Thymus (tissue), 11 donors: ENCODE measurements at regions not wholly inside any gene's neighbourhood (a gene's known extent, or its start where the extent isn't known, plus 50 kb on each side); places are given as distances from the start of the nearest gene placed in this dataset.
"Not testable (repeated sequence)": the region's sequence is repeated elsewhere in the genome, so short reads cannot be mapped to it uniquely, and the experiment has no call there.

Experiments used
- DNase-seq, 9 donors: peaks; one replicate each; pipeline ENCODE4 v3.0.0-alpha.2; 2013; ENCODE audit warnings: low spot score in 9 of 9, low read depth in 6 of 9, missing footprints in 1 of 9
- H3K27ac ChIP-seq, 2 donors: one replicate each; pipeline ENCODE4 v1.5.1; 2013; ENCODE audit warnings: control low read depth in 1 of 2, low read depth in 1 of 2, low read length in 1 of 2, mild to moderate bottlenecking in 1 of 2, moderate library complexity in 1 of 2
- H3K27me3 ChIP-seq, 2 donors: one replicate each; pipeline ENCODE4 v1.5.1; 2013; ENCODE audit warnings: low read length in 1 of 2; ENCODE audit not compliant: control insufficient read depth in 2 of 2, insufficient read depth in 1 of 2
- H3K36me3 ChIP-seq, 2 donors: one replicate each; pipeline ENCODE4 v1.5.1; 2013; ENCODE audit warnings: low read length in 1 of 2, mild to moderate bottlenecking in 1 of 2, moderate library complexity in 1 of 2; ENCODE audit not compliant: control insufficient read depth in 2 of 2, insufficient read depth in 2 of 2
- H3K4me1 ChIP-seq, 2 donors: one replicate each; pipeline ENCODE4 v1.5.1; 2013; ENCODE audit warnings: low read length in 2 of 2; ENCODE audit not compliant: control insufficient read depth in 2 of 2, insufficient read depth in 2 of 2
- H3K4me3 ChIP-seq, 2 donors: one replicate each; pipeline ENCODE4 v1.5.1; 2013; ENCODE audit warnings: low read length in 2 of 2, control low read depth in 1 of 2, mild to moderate bottlenecking in 1 of 2
- H3K9me3 ChIP-seq, 2 donors: one replicate each; pipeline ENCODE4 v1.5.1; 2013; ENCODE audit warnings: low read length in 1 of 2, mild to moderate bottlenecking in 1 of 2; ENCODE audit not compliant: control insufficient read depth in 2 of 2, insufficient read depth in 1 of 2
- WGBS: extraction: QIAGEN DNeasy Blood & Tissue Kit; methylation state at CpG from one replicate; pipeline ENCODE4 v1.1.7; 2013; 5-methylcytosine and 5-hydroxymethylcytosine counted together
- donor health status: healthy.

DNA sequence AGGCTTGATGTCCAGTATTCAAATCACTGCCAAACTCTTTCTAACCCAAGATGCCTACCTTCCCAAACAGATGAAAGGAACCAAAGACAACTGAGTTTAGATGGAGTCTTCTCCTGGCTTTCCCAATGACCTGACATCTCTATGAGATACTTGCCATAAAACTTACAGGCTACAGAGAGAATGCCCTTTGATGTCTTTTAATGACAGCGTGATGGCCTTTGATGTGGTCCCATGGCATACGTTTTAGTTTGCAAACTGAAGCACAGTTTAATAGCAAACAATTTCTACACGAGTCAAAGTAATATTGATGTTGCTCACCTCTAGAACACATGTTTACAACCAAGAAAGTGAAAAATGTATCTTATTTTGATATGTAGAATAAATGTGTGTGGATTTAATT is 73.2 kb downstream of the ZIC4 start:
- no peaks in the 10 kb centered on the region for H3K36me3 ChIP-seq
- no peak overlapping the region for H3K27ac ChIP-seq
- no peaks in the 10 kb centered on the region for H3K9me3 ChIP-seq
- no peak for DNase-seq
- H3K4me1 ChIP-seq, result no peaks in the 10 kb centered on the region
- WGBS, result 49% methylated on average over 3 of the region's 3 CpGs
- no peak overlapping the region for H3K4me3 ChIP-seq
- no peaks in the 10 kb centered on the region for H3K27me3 ChIP-seq

DNA sequence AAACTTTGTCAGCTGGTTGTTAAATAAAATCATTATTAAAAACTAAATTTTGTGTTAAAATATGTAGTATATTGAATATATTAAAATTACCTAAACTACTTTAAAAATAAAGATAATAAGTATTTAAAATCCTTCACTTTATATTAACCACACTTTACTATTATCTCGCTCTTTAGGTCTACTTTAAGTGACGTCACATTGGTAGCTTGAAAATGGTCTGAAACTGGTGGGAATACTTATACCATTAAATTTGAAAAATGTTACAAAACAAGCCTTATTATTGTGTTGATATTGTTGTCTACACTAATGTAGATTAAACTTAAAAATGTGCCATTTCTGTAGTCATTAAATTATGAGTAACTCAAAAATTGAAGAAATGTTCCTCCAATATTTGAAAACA is 77.6 kb downstream of the ZIC4 start:
- no peak overlapping the region for H3K4me3 ChIP-seq
- H3K4me1 ChIP-seq, result no peaks in the 10 kb centered on the region
- 95% methylated on average over 2 of the region's 2 CpGs for WGBS
- no peaks in the 10 kb centered on the region for H3K9me3 ChIP-seq
- no peaks in the 10 kb centered on the region for H3K27me3 ChIP-seq
- no peaks in the 10 kb centered on the region for H3K36me3 ChIP-seq
- no peak overlapping the region for H3K27ac ChIP-seq
- no peak for DNase-seq

DNA sequence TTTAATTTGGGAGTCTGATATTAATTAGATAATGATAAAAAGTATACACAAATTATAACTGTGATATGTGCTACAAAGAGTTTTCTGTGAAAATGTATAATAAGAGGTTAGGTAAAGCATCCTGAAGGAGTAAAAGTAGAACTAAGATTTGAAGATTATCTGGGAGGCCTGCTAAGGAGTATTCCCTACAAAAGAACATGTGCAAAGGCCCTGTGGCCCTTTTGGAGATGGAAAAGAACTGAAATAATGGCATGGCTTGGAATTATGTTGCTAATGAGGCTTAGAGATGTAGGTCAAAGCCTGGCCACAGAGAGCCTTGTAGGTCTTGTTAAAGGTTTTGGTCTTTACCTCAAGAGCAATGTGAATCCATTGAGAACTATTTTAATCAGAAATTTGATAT is 82.0 kb downstream of the ZIC4 start:
- no peaks in the 10 kb centered on the region for H3K27me3 ChIP-seq

DNA sequence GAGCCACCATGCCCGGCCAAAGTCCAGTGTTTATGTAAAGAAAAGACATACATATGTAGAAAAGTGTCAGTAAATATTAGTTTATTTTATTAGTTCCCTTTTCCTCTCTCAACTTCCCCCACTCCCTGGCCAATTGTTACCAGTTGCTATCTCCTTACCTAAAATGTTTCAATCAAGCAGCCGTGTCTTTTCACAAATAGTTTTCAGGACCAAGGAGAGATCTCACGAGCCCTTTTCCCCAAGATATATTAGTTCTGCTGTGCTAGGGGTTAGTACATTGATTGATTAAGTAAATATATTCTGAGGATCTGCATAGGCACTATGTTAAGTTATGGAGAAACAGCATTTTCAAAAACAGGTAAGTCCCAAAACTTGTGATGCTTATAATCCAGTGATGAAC is 87.4 kb downstream of the ZIC4 start:
- Histone ChIP-seq H3K9me3 (peaks cover 0 to 3% of the 10 kb centered on the region in 2 donors), H3K4me1 (no peaks in the 10 kb centered on the region), H3K27ac (no peak overlapping the region), H3K36me3 (no peaks in the 10 kb centered on the region), H3K27me3 (no peaks in the 10 kb centered on the region), H3K4me3 (no peak overlapping the region)
- DNase-seq, result no peak
- 69% methylated on average over 3 of the region's 3 CpGs for WGBS

More for the DNA sequence above, 82.0 kb downstream of the ZIC4 start:
- H3K36me3 ChIP-seq, result no peaks in the 10 kb centered on the region
- H3K4me1 ChIP-seq, result no peaks in the 10 kb centered on the region
- DNase-seq, result no peak
- H3K4me3 ChIP-seq, result no peak overlapping the region
- no peaks in the 10 kb centered on the region for H3K9me3 ChIP-seq
- H3K27ac ChIP-seq, result no peak overlapping the region

DNA sequence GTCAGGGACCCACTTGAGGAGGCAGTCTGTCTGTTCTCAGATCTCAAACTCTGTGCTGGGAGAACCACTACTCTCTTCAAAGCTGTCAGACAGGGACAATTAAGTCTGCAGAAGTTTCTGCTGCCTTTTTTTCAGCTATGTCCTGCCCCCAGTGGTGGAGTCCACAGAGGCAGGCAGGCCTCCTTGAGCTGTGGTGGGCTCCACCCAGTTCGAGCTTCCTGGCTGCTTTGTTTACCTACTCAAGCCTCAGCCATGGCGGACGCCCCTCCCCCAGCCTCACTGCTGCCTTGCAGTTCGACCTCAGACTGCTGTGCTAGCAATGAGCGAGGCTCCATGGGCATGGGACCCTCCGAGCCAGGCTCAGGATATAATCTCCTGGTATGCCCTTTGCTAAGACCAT is 89.3 kb downstream of the ZIC4 start:
- H3K9me3 ChIP-seq, H3K4me3 ChIP-seq, H3K4me1 ChIP-seq, H3K27me3 ChIP-seq, H3K36me3 ChIP-seq, DNase-seq, H3K27ac ChIP-seq: not testable (repeated sequence)
- 84% methylated on average over 6 of the region's 6 CpGs for WGBS

DNA sequence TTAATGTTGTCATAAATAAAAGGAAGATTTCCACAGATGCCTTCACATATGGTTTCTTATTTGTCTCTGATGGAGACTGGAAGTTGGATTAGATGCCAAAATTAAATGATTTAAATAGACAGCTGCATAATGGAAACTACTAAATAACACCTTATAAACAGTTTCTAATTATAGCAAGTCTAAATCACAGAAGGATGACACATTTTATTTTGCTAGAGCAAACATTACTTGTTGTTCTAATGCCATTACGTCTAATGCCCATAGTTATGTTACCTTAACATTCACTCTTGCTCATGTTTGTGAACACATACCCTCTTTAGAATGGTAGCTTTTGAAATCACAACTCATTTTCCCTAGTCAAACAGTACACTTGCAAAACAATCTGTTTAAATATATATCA is 92.8 kb downstream of the ZIC4 start:
- H3K4me3 ChIP-seq, result no peak overlapping the region
- H3K4me1 ChIP-seq, result no peaks in the 10 kb centered on the region
- 87% methylated on average over 1 of the region's 1 CpG for WGBS
- peaks cover 0 to 3% of the 10 kb centered on the region in 2 donors for H3K9me3 ChIP-seq
- no peaks in the 10 kb centered on the region for H3K36me3 ChIP-seq
- no peak for DNase-seq
- no peaks in the 10 kb centered on the region for H3K27me3 ChIP-seq
- no peak overlapping the region for H3K27ac ChIP-seq

DNA sequence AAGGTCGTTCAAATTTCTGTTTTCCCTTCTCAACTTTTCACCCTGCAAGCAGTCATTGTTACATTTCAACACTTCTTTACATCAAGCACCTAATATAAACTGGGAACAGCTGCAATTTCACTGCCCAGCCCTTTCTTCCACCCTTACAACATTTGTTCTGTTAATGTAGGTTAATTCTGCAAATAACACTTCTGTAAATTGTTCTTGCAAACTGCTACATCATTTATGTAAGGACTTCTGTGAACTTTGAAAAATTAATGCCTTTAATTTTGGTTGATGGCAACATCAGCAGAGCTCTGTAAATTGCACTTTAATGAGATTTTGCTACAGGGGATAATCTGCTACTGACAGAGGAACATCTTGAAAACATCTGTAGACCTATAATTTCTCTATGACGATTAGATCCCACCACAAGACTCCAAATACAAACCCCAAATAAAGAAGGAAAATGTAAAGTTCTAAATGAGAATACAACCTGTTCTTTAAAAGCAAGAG is 93.5 kb downstream of the ZIC4 start:
- no peak overlapping the region for H3K27ac ChIP-seq
- H3K4me1 ChIP-seq, result no peaks in the 10 kb centered on the region
- no peaks in the 10 kb centered on the region for H3K36me3 ChIP-seq
- no peak overlapping the region for H3K4me3 ChIP-seq
- DNase-seq, result no peak
- no peaks in the 10 kb centered on the region for H3K27me3 ChIP-seq
- 45% methylated on average over 2 of the region's 2 CpGs for WGBS
- no peaks in the 10 kb centered on the region for H3K9me3 ChIP-seq

DNA sequence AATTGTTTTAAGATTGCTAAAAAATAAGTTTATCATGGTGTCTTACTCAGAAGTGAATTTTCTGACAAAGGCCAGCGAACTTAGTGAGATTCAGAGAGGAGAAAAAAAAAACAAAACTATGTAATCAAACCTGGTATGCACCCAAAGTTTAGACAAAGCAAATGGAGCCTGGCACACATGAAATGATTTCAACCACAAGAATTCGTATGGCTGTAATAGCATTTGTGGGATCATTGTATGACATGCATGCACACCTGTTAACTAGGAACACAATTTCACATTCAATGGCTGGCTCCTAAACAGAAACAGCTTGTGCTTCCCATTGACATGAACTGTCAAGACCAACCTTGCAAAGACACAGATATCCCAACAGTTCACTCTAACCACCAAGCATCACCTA is 94.6 kb downstream of the ZIC4 start:
- no peaks in the 10 kb centered on the region for H3K36me3 ChIP-seq
- DNase-seq, result no peak
- H3K9me3 ChIP-seq, result no peaks in the 10 kb centered on the region
- no peak overlapping the region for H3K4me3 ChIP-seq
- 87% methylated on average over 2 of the region's 2 CpGs for WGBS
- H3K4me1 ChIP-seq, result no peaks in the 10 kb centered on the region
- no peaks in the 10 kb centered on the region for H3K27me3 ChIP-seq
- H3K27ac ChIP-seq, result no peak overlapping the region

DNA sequence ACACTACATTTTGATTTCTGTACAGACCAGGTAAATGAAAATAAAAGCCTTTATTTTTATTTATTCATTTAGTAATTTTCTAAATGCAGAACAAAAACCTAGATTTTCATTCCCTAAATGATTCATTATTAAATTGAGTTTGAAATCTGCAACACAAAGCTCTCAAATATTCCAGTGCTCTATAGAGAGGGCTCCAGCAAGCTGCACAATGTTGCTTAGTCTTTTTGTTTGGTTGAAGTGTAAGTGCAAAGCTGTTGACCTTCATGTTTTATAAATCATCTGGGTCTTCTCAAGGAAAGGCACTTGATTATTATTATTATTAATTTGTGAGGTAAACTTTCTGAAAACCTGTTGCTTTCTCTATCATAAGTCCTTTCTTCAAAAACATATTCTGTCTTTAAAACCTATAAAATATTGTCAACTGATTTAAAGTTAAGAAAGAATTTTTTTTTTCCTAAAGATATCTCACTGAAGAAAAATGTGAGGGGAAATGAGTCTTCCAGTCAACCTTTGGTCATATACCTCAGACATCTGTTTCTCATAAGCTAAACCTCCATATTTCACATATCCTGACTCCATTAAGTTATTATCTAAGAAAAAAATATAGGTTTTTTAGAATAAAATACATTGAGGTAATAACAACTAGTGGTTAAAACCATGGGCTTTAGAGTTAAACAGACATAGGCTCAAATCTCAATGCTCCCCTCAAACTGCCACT is 100.7 kb downstream of the ZIC4 start:
- Histone ChIP-seq H3K4me1 (no peaks in the 10 kb centered on the region), H3K4me3 (no peak overlapping the region)

More for the DNA sequence above, 100.7 kb downstream of the ZIC4 start:
- no peak for DNase-seq
- Histone ChIP-seq H3K27ac (no peak overlapping the region), H3K9me3 (no peaks in the 10 kb centered on the region), H3K27me3 (no peaks in the 10 kb centered on the region), H3K36me3 (no peaks in the 10 kb centered on the region)
